Jurkat, Clone E6-1 (cell line): ENCODE measurements at regions not wholly inside any gene's neighbourhood (a gene's known extent, or its start where the extent isn't known, plus 50 kb on each side); places are given as distances from the start of the nearest gene placed in this dataset.

Experiments
- DNase-seq: peaks from one replicate; pipeline ENCODE4 v3.0.0-alpha.2; 2011; ENCODE audit warnings: low read depth, low spot score
- H3K4me3 ChIP-seq: 2 replicates; pipeline ENCODE4 v1.5.1; 2011; ENCODE audit warnings: mild to moderate bottlenecking, low read length, control low read depth, moderate library complexity

DNA sequence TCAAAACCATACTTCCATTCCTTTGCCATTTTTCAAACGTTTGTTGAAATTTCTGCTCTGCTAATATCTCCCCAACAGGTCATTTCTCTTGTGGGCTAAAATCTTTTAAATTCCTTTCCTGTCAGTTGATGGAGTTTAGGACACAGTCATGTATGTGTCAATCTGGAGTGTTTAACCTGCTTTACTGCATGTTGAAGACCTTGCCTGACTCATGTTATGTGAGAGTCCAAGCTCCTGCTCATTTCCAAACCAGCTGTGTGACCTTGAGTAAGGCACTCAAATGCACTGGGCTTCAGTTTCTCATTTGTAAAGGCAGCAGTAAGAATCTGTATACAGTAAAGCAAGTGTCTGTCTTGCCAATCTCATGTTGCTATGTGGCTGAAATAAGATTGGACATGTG lies 171.9 kb upstream of the SPACA1 start:
- DNase-seq = no peak
- H3K4me3 ChIP-seq = no peak overlapping the region

- H3K4me3 ChIP-seq = no peak overlapping the region
- DNase-seq = no peak
These were observed 171.5 kb upstream of the AKIRIN2 start for GRCh38 chr6:87873556-87873955.

DNA sequence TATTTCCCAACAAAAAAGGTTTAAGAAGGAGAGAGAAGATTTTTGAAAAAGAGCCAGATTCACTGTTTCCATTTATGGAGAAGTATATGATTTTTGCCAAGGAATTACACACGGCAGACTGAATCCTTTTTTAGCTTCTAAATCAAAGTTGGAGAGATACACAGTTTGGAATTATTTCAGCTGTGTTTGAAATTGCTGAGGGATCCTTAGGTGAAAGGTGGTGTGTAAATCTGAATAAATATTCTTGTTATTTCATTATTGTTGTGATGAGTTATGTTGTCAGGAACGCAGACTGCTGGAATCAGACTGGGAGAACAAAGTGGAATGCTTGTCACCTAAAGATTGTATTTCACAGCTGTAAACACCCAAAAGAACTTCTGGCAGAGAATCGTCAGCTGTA lies 168.5 kb upstream of the AKIRIN2 start:
- no peak for DNase-seq
- no peak overlapping the region for H3K4me3 ChIP-seq

DNA sequence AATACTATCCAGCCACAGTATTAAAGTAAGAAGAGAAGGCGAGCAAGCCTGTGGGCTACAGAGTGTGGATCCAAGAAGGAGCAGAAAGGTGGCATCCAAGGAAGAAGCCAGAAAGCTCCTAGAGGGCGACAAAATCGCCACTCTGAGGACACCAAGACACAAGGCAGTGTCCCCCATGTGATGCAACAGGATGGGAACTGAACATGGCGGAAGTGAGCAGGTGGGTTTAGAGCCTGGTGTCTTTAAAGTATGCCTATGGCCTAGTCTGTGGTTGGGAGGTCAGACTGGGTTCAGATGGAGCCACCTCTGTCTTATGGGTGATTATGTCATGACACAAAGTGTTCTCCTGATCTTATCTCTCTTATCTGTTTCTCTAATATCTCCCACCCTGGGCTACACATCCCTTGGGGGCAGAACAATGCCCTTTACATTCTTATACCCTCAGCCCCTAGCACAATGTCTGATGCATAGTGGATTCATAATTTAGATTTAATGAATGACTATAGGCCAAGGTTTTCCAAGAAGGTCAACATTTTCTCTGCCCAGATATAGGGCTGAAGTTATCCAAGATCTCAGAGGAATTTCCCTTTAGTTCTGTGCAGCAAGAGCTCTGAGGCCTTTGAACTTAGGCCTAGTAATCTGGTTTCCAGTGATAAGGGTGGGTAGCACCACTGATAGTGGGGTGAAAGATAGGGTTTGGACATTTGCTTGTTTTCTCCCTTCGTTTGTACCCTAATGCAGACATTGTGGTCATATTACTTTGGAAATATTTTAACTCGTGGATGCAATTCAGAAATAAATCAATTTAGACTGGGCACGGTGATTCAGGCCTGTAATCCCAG lies 167.3 kb upstream of the AKIRIN2 start:
- H3K4me3 ChIP-seq = no peak overlapping the region
- DNase-seq = peak; percentile 9

DNA sequence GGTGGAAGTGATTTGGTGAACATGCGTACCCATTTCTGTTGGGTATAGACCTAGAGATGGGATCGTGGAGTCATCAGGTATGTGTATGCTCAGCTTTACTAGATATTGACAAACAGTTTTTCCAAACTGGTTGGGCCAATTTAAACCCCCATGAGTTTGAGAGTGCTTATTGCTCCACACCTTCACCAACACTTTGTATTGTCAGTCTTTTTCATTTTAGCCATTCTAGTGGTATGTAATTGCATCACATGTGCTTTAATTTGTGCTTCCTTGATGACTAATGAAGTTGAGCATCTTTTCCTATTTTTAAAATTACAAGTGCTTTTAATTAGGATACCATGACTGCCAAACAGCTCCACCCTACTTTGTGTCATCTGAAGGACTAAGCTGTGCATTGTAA lies 158.9 kb upstream of the AKIRIN2 start:
- no peak overlapping the region for H3K4me3 ChIP-seq
- DNase-seq = no peak

- H3K4me3 ChIP-seq = no peak overlapping the region
- no peak for DNase-seq
These were observed 156.4 kb upstream of the AKIRIN2 start for GRCh38 chr6:87858440-87858839.

GRCh38 chr6:87851674-87852299 lies 149.8 kb upstream of the AKIRIN2 start:
- no peak overlapping the region for H3K4me3 ChIP-seq
- peak; percentile 30 for DNase-seq

- H3K4me3 ChIP-seq = no peak overlapping the region
- no peak for DNase-seq
These were observed 146.6 kb upstream of the AKIRIN2 start for GRCh38 chr6:87848616-87849015.

DNA sequence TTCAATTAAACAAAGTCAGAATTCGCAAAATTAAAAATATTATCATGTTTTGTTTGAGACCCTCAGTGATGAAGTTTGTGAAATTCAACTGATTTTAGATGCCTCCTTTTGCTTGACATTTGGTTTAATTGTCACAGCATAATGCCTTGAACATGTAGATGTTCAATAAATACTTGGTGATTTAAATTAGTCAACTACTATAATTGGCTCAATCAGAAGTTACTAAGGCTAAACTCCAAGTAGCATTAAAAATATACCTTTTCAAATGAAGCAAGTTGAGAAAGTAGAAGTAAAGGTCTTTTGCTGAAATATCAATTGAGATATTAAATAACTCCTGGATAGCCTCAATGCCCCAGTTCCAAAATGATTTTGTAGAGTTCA lies 145.8 kb upstream of the AKIRIN2 start:
- no peak for DNase-seq
- H3K4me3 ChIP-seq = no peak overlapping the region

- DNase-seq = no peak
- H3K4me3 ChIP-seq = no peak overlapping the region
These were observed 145.2 kb upstream of the AKIRIN2 start for GRCh38 chr6:87847135-87847829.

DNA sequence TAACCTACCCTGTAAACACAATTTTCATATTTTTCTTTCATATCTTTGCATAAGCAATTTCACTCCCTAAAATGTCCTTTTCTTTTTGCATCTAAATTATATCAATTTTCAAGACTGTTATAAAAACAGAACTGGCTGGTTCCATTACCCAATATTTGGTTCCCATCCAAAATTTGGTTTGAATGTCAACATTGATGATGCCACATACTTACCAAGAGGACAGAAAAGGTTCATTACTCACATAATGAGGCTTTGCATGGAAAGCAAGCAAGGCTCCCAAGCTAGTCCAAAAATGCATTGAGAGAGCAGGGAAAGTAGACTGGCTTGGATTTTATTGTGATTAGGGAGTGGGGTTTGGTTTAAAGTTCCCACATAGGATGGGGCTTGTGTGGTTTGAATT lies 144.4 kb upstream of the AKIRIN2 start:
- DNase-seq = no peak
- H3K4me3 ChIP-seq = no peak overlapping the region

GRCh38 chr6:87840324-87840723 lies 138.3 kb upstream of the AKIRIN2 start:
- DNase-seq = no peak

DNA sequence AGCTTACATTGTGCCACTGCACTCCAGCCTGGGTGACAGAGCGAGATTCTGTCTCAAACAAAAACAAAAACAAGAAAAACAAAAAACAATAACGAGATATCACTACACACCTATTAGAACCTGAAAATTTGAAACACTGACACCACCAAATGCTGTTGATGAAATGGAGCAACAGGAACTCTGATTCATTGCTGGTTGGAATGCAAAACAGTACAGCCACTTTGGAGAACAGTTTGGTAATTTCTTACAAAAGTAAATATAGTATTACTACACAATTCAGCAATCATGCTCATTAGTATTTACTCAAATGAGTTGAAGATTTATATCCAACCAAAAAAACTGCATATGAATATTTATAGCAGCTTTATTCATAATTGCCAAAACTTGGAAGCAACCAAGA lies 135.8 kb upstream of the AKIRIN2 start:
- no peak for DNase-seq
- no peak overlapping the region for H3K4me3 ChIP-seq

More at GRCh38 chr6:87840324-87840723, 138.3 kb upstream of the AKIRIN2 start:
- no peak overlapping the region for H3K4me3 ChIP-seq

GRCh38 chr6:87837444-87837843 lies 135.4 kb upstream of the AKIRIN2 start:
- H3K4me3 ChIP-seq = no peak overlapping the region
- DNase-seq = no peak

- peak overlapping the region; percentile 32 for H3K4me3 ChIP-seq
- peak; percentile 10 for DNase-seq
These were observed 130.2 kb upstream of the AKIRIN2 start for GRCh38 chr6:87832025-87832825.

DNA sequence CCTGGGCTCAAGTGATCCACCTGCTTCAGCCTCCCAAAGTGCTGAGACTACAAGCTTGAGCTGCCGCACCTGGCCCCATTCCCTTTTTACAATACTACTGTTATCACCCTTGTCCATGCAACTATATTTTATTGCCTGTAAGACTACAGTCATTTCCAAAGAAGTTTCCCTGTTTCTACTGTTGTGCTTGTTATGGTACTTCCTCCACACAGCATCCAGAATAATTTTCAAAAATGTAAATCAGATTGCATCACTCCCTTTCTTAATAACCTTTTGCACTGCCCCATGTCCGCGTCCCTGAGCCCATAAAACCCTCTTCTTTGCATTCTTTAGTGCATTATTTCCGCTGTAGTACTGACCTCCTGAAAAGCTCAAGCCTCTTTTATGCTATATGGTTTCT lies 128.9 kb upstream of the AKIRIN2 start:
- DNase-seq = no peak
- no peak overlapping the region for H3K4me3 ChIP-seq

- no peak for DNase-seq
- H3K4me3 ChIP-seq = no peak overlapping the region
These were observed 127.6 kb upstream of the AKIRIN2 start for GRCh38 chr6:87829622-87830121.

DNA sequence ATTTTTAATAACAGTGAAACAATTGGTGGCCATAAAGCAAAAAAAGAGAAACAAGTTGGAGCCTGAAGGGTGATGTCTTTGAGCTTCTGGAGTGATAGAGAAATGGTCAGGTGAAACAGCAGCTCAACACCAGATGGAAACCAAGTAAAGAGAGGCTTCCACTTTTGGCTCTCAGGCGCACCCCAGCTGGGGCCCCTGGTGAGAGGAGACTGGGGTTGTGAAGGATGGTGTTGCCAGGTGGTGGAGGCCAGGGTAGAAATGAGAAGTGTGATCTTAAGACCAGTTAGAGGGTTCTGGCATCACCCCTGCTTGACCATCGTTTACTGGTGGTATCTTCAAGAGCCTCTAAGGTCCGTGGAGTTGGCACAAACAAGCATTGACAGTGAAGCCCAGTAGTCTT lies 126.0 kb upstream of the AKIRIN2 start:
- H3K4me3 ChIP-seq = no peak overlapping the region
- DNase-seq = no peak

DNA sequence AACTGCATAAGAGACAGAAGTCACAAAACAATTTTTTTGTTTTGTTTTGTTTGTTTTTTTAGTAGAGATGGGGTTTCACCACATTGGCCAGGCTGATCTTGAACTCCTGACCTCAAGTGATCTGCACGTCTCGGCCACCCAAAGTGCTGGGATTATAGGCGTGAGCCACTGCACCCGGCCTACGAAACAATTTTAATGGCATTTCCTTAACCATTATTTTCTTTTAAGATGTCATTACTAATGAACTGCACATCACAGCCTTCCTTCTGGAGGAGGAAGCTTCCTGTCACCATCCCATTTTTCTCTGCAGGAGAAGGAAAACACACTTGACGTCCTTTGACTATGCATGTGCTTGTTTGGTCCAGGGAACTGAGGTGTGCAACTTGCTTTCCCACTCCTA lies 125.3 kb upstream of the AKIRIN2 start:
- H3K4me3 ChIP-seq = no peak overlapping the region
- no peak for DNase-seq
